ENCODE measurements at regions not wholly inside any gene's neighbourhood (a gene's known extent, or its start where the extent isn't known, plus 50 kb on each side); places are given as distances from the start of the nearest gene placed in this dataset.

GRCh38 chr11:86726118-86726753 lies 53.8 kb upstream of the ME3 start:
- DNase-seq = no peak

DNA sequence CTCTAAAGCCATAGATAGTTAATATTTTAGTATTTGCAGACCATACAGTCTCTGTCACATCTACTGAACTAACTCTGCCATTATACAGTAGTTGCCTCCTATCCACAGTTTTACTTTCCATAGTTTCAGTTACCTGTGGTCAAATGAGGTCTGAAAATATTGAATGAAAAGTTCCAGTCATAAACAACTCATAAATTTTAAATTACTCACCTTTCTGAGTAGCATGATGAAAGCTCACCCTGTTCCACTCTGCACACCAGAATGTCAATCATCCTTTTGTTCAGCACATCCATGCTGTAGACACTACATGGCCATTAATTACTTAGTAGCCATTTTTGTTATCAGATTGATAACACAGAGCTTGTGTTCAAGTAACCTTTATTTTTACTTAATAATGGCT lies 51.7 kb upstream of the ME3 start:
- DNase-seq = no peak

DNA sequence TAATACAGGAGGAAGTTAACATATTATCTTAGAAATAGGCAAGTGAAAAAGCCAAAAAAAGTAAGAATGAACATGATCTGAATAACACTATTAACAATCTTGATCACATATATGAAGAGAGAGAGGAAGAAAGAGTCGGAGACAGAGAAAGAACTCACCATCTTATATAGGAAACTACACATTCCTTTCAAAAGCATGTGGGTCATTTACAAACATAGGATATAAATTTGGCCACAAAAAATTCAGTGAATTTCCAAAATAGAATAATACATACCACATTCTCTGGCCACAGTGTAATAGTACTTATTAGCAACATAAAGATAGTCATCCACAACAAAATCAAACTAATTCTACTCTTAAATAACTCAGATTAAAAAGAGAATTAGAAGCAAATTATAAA lies 50.9 kb upstream of the ME3 start:
- DNase-seq = no peak

- DNase-seq = no peak
These were observed 50.3 kb upstream of the ME3 start for GRCh38 chr11:86722748-86723147.
